Fibroblast of pulmonary artery (primary cell): ENCODE measurements at regions not wholly inside any gene's neighbourhood (a gene's known extent, or its start where the extent isn't known, plus 50 kb on each side); places are given as distances from the start of the nearest gene placed in this dataset.

Experiments used
- DNase-seq: peaks from one replicate; pipeline ENCODE4 v3.0.0-alpha.2; 2010; ENCODE audit warnings: low read depth
- H3K4me3 ChIP-seq: replicated peaks from 2 replicates; pipeline ENCODE4 v1.5.1; 2011; ENCODE audit warnings: low read depth, mild to moderate bottlenecking, control low read depth, low read length, moderate library complexity
- CTCF ChIP-seq: IDR thresholded peaks from 2 replicates; pipeline ENCODE4 v1.5.1; 2011; ENCODE audit warnings: mild to moderate bottlenecking, control low read depth, low read length, inconsistent platforms; ENCODE audit errors: missing control alignments

GRCh38 chr20:8951164-8951563, 117.7 kb upstream of the PLCB4 start:
- no peak for TF ChIP-seq CTCF
- no peak overlapping the region for H3K4me3 ChIP-seq
- DNase-seq, result no peak

- H3K4me3 ChIP-seq, result no peak overlapping the region
- no peak for DNase-seq
- no peak for TF ChIP-seq CTCF
Measured at GRCh38 chr20:8952721-8953120, 116.2 kb upstream of the PLCB4 start.

GRCh38 chr20:8953300-8953699, 115.6 kb upstream of the PLCB4 start:
- DNase-seq, result no peak
- no peak overlapping the region for H3K4me3 ChIP-seq
- no peak for TF ChIP-seq CTCF

GRCh38 chr20:8960241-8960640, 108.6 kb upstream of the PLCB4 start:
- no peak overlapping the region for H3K4me3 ChIP-seq
- no peak for TF ChIP-seq CTCF
- DNase-seq, result no peak

- H3K4me3 ChIP-seq, result no peak overlapping the region
- DNase-seq, result no peak
- no peak for TF ChIP-seq CTCF
Measured at GRCh38 chr20:8963330-8963729, 105.6 kb upstream of the PLCB4 start.

- TF ChIP-seq CTCF, result no peak
- H3K4me3 ChIP-seq, result no peak overlapping the region
- no peak for DNase-seq
Measured at GRCh38 chr20:8964959-8965562, 103.8 kb upstream of the PLCB4 start.

- TF ChIP-seq CTCF, result no peak
- DNase-seq, result no peak
Measured at GRCh38 chr20:8967641-8968245, 101.1 kb upstream of the PLCB4 start.

More at GRCh38 chr20:8967641-8968245, 101.1 kb upstream of the PLCB4 start:
- no peak overlapping the region for H3K4me3 ChIP-seq
